HG03432 (cell line): ENCODE measurements at regions not wholly inside any gene's neighbourhood (a gene's known extent, or its start where the extent isn't known, plus 50 kb on each side); places are given as distances from the start of the nearest gene placed in this dataset.
A peak's percentile ranks its signal among the peaks of the same experiment; 100 is the strongest.
"Not testable (repeated sequence)": the region's sequence is repeated elsewhere in the genome, so short reads cannot be mapped to it uniquely, and the experiment has no call there.

Source experiments
- ATAC-seq: cut with Tn5 transposase; IDR thresholded peaks from one replicate; pipeline ENCODE4 v1.9.1; 2021; ENCODE audit warnings: mild to moderate bottlenecking, moderate library complexity; ENCODE audit not compliant: unreplicated experiment

DNA sequence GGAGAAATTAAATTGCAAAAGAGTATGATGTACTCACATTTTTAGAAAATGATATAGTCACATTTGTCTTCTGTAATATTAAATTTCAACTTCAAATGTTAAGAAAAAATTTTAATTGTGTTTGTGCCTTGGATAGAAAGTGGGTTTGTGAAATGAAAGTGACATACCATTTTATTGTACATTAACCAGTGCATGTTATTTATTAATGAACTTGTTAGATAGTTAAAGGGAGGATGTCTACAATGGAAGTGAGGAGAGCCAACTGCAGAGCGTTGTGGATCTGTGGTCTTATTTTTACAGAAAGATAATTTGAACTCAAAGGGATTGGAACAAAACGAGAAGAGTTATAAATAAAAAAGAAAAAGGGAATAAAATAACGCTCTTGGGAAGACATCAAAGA lies 291.7 kb downstream of the ARL4A start:
- peak; percentile 54 for ATAC-seq

DNA sequence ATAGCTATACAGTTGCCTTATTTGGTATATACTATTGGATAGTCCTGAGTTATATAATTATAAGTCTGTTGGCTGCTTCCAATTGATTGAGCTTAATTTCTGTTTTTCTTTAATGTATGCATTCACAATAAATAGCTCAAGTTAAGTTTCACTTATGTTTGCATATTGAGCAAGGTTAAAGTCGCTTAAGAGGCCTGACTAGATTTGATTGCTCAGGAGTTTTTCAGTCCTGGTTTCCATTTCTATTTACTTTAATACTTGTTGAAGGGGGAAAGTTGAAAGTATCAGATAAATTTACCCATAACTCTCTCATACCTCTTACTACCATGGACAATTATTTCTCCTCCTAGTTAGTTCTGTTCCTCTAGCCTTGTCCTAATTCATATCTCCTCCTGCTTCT lies 294.7 kb downstream of the ARL4A start:
- no peak for ATAC-seq

DNA sequence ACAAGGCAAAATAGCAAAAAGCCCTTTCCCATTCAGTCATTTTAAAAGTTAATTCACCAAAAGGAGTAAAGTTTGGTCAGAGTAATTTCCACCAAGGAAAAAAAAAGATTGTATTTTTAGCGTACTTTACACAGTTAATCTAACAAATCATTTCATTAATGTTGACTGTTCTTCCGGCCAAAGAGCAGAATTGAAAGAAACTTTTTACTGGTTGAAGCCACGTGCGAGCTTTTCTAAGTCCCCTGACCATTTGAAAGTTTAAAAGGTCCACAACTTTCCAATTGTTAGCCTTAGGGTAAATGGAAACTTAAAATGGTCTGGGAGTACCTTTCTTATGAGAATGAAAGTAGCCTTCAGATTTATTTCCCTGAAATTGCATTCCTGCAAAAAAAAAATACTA lies 296.7 kb downstream of the ARL4A start:
- ATAC-seq, result no peak

GRCh38 chr7:12985228-12985627 lies 297.8 kb downstream of the ARL4A start:
- ATAC-seq, result no peak

GRCh38 chr7:12985752-12986151 lies 298.3 kb downstream of the ARL4A start:
- ATAC-seq, result no peak

- no peak for ATAC-seq
Measured at GRCh38 chr7:12987238-12987637, 299.8 kb downstream of the ARL4A start.

- no peak for ATAC-seq
Measured at GRCh38 chr7:12990440-12990839, 303.0 kb downstream of the ARL4A start.

DNA sequence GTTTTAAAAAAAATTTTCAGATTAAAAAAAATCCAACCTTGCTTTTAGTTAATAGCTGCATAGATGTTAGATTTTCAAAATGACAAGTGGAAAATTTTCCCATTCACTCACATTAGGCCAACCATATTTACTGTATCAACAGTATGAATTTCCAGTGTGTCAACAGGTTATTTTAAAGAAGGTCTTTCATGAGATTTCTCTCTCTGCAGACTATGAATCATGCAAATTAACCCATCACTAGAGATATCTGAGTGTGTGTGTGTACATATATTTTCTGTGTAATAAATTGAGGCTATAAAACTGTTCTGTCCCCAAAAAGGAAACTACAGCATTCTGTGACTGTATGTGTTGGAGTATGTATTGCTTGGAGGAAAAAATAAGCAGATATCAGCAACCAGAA lies 305.6 kb downstream of the ARL4A start:
- no peak for ATAC-seq

DNA sequence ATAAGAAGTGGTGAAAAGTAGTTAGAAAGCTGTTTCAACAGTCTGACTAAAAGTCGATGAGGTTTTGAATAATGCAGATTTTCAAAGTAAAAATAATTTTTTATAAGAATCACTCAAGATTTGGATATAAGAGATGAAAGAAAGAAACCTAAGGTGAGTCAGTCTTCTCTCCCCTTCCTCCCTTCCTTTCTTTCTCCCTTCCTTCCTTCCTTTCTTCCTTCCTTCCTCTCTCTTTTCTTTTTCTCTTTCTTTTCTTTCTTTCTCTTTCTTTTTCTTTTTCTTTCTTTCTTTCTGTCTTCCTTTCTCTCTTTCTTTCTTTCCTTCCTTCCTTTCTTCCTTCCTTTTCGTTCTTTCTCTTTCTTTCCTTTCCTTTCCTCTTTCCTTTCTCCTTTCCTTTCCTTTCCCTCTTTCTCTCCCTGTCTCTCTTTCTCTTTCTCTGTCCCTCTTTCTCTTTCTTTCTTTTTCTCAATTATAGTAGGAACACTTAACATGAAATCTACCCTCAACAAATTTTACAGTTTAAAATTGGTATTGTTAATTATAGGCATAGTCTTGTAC lies 308.6 kb downstream of the ARL4A start:
- ATAC-seq, result no peak

- no peak for ATAC-seq
Measured at GRCh38 chr7:13007331-13007730, 319.9 kb downstream of the ARL4A start.

GRCh38 chr7:13009517-13009916 lies 322.1 kb downstream of the ARL4A start:
- no peak for ATAC-seq

DNA sequence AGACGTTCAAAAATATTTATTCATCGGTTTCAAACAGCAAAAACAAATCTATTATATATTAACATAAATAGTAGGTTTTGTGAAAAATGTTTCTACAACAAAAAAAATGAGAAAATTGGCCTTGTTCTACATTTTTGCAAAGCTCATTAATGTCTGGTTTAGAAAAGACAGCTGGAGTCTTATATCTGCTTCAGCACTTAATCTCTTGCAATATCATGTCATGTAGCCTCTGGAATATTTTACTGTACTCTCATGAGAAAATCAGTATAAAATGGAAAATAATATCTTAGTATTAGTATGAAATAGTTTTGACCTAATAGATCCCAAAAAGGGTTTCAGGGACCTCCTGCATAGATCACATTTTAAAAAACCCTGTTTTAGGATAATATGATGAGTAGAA lies 326.6 kb downstream of the ARL4A start:
- ATAC-seq, result no peak

GRCh38 chr7:13016036-13016581 lies 328.7 kb downstream of the ARL4A start:
- ATAC-seq, result no peak

- no peak for ATAC-seq
Measured at GRCh38 chr7:13016592-13017332, 329.3 kb downstream of the ARL4A start.

DNA sequence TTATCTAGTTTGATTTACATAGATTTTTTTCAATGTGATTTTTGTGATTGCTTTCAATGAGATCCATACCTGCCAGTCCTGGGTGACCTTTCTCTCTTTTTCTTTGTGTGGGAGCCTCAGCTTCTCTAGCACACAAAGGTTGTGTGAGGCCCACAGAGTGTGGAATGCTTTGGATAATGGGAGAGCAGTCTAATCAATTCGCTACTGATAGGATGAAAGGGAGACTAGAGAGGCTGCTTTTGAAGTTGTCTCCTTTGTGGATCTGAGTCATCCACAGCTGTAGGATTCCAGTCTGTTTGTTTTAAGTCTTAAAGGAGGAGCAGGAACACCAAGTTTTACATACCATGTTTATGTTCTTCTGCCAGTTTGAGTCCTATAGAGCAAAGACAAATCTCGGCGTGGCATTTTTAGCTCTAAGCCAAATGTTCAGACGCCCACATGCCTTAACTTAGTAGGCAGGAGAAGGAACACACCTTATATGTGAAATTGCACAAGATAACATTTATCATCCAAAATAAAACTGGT lies 330.0 kb downstream of the ARL4A start:
- ATAC-seq, result no peak

- ATAC-seq, result no peak
Measured at GRCh38 chr7:13017881-13018280, 330.4 kb downstream of the ARL4A start.

DNA sequence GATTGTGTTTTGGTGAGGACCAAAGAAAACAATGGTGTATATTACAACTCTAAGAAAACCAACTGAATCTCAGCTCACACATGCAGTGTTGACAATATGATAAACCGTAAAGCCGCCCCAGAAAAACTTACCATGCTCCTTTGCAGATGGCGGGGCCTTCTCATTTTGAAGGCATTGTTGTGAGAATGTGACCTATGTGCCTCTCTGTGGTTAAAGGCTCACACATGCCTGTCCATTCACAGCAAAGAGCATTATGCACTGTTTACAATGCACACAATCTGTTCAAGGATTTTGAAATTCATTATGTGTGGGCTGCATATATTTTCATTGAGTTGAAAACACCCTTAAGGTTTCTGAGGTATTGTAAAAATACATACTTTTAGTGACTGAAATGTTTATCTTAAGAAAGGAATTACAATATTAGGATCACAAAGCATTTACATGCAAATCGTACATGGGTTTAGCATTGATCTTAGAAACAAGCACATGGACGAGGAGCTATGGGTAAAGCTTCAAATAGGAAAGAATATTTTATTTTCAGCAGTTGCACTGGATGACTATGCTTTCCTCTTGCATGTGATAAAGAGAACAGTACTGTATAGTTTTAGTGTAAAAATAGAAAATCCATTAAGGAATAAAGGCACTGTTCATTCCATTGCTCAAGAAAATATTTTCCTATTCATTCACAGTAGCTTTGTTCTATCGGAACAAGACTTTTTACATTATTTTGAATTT lies 334.3 kb downstream of the ARL4A start:
- no peak for ATAC-seq

DNA sequence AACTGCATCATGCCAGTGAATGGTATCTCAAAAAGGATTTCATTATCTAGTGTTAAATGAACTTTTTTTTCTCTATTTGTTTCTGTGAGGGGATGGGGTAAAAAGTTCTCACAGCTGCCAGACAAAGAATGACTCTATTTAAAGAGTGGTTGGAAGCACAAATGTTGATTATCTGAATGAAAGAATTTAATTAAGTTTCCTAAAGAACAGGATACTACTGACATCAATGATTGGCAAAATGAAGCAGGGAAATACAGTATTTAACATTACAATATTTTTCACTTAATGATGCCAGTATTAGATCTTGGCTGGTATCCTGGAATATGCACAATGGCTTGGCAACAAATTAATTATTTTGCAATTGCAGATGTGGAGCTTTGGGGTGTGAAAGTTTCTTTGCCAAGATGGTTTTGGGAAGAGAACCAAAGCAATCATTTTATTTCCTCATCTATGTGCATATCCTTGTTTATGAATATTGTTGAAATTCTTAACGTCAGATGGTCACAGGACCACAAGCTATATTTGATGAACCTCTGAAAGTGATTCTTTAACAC lies 336.8 kb downstream of the ARL4A start:
- no peak for ATAC-seq

GRCh38 chr7:13025043-13025442 lies 337.6 kb downstream of the ARL4A start:
- not testable (repeated sequence) for ATAC-seq

- ATAC-seq, result no peak
Measured at GRCh38 chr7:13027321-13027720, 339.9 kb downstream of the ARL4A start.

DNA sequence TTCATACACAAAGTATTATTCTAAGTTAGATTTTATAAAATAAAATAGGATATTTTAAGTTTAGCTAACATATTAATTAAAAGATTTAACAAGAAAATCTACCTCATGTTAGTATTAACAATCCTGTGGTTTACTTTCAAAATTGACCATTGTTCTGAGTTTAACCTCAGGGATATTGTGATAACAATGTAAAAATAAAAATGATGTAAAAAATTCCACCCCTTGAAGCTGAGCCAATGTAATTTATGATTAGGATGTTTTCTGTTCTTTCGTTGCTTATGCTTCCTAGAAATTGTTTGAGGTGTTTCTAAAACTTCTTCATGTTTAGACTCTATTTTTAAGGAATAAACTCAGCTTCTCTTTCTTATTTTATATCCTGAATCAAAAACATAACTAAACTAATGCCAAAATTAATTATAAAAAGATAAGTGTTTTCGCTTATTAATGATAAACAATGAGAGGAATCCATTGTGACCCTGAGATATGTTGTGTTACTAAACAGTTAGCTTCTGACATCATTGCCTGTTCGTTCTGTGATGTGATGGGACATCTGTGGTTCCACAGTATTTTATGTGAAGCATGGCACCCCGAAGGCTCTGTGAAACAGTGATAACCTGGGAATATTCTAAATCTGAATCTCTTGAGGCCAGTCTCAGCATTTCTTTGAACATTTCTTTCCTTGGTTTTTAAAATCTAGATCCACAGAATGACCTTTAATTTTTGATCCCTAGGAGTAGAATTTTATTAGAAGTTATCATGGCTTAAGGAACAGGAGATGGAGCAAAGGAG lies 340.8 kb downstream of the ARL4A start:
- ATAC-seq, result no peak
